ENCODE measurements at regions not wholly inside any gene's neighbourhood (a gene's known extent, or its start where the extent isn't known, plus 50 kb on each side); places are given as distances from the start of the nearest gene placed in this dataset.

DNA sequence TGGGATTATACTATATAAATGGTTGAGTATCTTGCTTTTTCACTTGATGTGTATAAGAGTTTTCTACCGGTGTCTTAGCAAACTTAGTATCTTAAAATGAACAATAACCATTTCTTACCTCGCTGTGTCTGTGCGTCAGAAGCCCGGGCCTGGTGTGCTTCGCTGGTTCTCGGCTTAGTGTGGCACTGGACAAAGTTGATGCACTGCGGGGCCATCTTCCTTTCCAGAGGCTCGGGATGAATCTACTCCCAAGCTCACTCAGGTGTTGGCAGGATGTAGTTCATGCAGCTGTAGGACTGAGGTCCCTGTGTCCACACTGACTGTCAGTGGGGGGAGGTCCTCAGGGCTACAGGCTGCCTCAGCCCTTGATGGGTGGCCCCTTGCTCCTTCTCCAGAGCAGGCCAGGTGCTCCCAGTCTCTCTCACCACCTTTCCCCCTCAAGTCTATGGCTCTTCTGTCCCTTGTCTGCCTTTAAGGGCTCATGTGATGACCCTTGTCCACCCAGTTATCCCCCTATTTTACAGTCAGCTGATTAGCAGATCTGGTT lies 227.8 kb downstream of the GLRX3 start:
- TF ChIP-seq POLR2A (IDR thresholded peaks at IDR 0.05) (no peak), POLR2AphosphoS5 (IDR thresholded peaks at IDR 0.05) (no peak)
- TF ChIP-seq, protein P1, sequence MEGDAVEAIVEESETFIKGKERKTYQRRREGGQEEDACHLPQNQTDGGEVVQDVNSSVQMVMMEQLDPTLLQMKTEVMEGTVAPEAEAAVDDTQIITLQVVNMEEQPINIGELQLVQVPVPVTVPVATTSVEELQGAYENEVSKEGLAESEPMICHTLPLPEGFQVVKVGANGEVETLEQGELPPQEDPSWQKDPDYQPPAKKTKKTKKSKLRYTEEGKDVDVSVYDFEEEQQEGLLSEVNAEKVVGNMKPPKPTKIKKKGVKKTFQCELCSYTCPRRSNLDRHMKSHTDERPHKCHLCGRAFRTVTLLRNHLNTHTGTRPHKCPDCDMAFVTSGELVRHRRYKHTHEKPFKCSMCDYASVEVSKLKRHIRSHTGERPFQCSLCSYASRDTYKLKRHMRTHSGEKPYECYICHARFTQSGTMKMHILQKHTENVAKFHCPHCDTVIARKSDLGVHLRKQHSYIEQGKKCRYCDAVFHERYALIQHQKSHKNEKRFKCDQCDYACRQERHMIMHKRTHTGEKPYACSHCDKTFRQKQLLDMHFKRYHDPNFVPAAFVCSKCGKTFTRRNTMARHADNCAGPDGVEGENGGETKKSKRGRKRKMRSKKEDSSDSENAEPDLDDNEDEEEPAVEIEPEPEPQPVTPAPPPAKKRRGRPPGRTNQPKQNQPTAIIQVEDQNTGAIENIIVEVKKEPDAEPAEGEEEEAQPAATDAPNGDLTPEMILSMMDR (IDR thresholded peaks at IDR 0.05): no peak
